ENCODE measurements at regions not wholly inside any gene's neighbourhood (a gene's known extent, or its start where the extent isn't known, plus 50 kb on each side); places are given as distances from the start of the nearest gene placed in this dataset.

GRCh38 chr2:144705328-144706245 lies 185.7 kb upstream of the ZEB2 start:
- no peak for DNase-seq

- DNase-seq, result no peak
Observed at GRCh38 chr2:144704709-144705095, 184.8 kb upstream of the ZEB2 start.

DNA sequence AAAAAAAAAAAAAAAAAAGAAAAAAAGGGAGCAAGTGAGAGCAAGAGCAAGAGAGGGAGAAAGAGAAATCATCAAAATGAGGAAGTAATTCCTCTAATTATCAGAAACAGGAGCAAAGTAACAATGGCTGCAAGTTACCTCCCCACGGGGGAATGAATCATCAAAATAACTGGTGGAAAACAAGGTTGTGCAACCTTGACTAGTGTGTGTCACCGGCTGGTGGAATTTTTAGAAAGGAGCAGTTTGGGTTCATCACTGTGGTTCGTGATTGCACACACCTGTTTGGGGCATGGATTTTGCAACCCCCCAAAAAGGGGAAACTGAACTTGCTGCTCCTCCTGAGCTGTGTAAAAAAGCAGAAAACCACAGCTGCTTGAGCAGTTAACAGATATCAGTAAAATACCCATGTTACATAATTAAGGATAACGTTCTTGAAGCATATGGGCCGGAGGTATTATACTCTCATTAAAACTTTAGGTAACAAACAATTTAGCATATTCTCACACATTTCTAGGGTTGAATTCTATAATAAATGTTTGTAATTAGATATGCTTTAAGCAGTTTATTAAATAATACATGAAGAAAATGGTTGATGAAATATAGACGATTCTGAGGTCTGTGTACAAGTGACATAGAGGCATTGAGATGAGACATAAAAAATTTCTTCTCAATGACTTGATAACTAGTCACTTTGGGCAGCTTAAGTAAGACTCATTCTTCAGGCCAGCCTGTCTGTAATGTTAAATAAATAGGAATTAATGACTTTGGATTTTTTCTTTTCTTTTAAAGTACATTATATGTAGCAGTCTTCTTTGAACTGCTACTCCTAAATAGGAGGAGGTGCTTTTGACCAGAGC lies 184.2 kb upstream of the ZEB2 start:
- DNase-seq, result peak; percentile 40 to 81

DNA sequence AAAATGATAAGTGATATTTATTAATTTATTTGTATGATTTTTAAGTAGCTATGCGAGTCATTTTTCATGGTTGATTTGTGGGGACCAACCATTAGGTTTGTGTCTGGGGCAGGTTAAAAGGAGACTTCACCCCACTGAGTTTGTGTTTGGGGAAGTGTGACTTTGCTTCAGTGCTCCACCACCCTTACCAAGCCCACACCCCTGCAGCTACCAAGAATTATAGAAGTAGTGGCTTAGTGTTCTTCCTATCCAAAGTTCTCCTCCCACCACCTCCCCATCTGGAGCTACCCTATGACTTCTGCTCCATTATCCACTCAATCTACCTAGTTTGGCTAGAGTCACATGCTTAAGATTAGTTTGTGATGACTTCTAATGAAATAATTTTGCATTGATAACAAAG lies 182.1 kb upstream of the ZEB2 start:
- DNase-seq, result peak in 1 of 2 donors; percentile 53

- peak in 1 of 2 donors; percentile 3 for DNase-seq
Observed at GRCh38 chr2:144701259-144701658, 181.3 kb upstream of the ZEB2 start.

DNA sequence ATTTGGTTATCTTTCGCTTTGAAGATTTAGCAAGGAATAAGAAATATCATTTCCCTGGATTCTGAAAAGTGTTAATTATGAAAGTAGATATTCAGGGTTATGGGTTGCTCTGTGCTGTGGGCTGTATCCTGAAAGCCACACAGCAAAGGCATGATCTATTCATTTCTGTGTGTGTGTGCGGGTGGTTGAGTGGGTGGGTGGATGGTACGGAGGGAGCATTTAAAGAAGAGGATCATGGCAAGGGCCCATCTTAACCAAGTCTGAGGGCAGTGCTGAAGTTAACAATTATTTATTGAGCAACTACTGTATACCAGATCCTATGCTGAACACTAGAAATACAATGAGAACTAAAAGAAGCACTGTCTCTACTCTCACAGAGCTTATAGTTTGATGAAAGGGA lies 178.2 kb upstream of the ZEB2 start:
- no peak for DNase-seq

- DNase-seq, result no peak
Observed at GRCh38 chr2:144695657-144696056, 175.7 kb upstream of the ZEB2 start.

DNA sequence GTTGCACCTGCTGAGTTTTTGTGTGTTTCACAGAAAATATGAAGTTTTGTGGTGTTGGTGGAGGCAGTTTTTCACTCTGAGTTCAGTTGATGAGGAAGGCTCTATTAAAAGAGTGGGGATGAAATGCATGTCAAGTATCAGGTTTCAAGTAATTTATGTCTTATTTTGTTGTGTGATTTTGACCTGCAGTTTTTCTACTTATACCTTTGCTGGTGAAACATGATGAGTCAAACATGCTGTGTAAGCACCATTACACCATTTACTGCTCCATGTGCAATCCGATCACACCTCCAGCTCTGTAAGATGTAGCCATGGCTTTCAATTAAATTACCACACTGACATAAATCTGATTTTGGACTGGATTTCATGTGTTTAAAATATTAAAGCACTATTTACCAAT lies 174.5 kb upstream of the ZEB2 start:
- DNase-seq, result no peak

- DNase-seq, result no peak
Observed at GRCh38 chr2:144693179-144693578, 173.3 kb upstream of the ZEB2 start.

DNA sequence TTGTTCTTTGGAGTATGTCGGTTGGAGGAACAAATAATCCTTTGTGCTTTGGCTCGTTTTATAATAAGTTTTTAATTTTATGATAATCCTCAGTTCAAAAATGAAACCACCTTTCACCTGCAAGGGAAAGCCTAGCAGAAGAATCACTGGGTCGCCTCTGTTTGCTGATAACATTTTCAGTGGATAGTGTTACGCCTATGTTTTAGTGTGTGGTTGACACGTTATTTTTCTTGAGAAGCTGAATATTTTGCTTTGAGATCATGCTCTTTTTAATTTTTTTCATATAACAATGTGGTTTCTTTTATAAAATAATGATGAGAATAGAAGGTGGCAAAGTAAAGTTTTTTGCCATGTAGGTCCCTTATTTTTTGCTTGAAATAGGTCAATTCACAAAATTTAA lies 172.7 kb upstream of the ZEB2 start:
- no peak for DNase-seq

- DNase-seq, result no peak
Observed at GRCh38 chr2:144690771-144691170, 170.9 kb upstream of the ZEB2 start.

DNA sequence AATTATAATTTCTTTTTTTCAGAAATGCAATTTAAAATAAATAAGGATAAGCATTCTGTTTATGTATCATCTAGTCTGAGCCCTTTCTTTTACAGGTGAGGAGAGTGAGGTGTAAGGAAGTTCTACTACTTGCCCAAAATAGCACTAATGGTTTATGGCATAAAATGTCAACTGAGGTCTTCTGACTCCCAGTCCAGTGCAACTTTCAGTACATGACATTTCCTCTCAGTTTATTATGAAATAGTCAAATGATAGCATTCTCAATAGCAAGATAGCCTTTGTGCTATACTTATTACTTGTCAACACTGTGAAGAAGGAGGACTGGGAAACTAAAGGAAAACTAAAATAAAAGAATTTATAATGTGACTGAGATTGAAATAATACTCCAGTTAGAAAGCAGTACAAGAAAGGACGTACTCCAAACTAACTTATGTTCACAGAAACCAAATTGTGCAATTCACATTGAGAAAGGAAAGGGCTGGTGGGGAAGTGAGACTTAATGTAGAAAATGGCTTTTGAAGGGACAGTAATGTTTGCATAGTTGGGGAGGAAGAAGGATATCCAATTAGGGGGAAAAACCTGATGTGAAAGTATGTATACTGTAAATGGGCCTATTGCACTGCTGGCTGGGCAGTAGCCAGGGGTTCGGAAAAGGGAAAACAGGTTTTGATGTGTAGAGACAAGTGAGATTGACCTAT lies 166.7 kb upstream of the ZEB2 start:
- peak in 1 of 2 donors; percentile 19 for DNase-seq

DNA sequence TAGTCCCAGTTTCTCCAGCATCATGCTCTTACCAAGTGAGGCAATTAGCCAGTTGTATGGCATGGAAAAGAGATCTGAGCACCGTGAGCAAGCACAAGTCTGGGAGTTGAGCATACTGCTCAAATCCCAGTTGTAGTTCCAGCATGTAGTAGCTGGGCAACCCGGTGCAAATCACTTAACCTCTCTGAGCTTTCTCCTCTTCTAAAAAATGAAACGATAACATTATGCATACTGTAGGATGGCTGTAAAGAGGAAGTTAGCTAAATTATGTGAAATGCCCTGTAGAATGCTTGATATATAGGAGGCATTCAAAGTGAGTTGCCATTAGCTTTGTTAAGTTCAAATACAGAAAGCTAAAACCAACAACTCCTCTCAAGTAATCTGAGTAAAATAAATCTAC lies 164.0 kb upstream of the ZEB2 start:
- DNase-seq, result no peak

DNA sequence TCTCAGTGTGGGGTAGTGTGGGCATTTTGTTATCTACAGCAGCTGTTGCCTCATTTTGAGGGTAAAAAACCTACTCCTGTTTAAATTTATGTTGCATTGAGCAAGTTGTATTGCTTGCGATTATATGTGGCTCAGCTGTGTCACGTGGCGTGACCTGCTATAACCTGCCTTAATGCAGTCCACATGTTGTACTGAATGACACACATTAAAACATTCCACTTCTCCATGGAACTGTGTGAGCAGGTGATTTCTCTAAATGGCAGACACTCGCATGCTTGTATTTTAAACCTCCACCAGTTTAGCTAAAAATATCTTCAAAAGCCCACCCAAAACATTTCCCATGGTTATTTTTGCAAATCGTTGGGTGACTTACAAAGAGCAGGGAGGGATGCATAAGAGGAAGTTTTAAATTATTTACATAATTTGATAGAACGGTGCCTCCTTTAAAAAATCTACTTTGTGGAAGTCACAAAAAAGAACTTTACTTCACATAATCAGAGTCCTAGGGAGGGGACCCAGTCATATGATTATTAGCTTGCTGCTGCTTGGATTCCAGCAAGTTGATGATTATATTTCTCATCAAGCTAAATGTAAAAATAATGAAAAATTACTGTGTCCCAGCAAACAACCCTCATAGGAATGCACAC lies 163.3 kb upstream of the ZEB2 start:
- DNase-seq, result no peak

DNA sequence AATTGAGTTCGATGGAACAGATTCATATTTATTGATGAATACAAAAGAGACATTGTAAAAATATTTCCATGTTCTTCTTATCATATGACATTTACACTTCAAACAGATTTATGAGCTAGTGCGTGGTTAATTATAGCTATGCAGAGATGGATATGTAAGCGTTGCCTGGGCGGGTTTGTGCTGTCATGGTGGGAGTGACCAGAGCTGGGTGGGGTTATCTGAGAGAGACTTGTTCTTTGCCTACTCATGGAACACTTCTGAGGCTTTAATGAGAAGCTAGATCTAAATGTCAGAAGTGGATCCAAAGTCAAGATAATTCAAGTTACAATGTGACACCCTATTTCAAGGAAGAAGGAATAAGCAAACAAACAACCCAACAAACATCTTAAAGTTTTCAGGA lies 162.3 kb upstream of the ZEB2 start:
- peak in 1 of 2 donors; percentile 44 for DNase-seq

GRCh38 chr2:144681389-144681788 lies 161.5 kb upstream of the ZEB2 start:
- no peak for DNase-seq

GRCh38 chr2:144679942-144680341 lies 160.0 kb upstream of the ZEB2 start:
- no peak for DNase-seq

- DNase-seq, result no peak
Observed at GRCh38 chr2:144678736-144679135, 158.8 kb upstream of the ZEB2 start.

DNA sequence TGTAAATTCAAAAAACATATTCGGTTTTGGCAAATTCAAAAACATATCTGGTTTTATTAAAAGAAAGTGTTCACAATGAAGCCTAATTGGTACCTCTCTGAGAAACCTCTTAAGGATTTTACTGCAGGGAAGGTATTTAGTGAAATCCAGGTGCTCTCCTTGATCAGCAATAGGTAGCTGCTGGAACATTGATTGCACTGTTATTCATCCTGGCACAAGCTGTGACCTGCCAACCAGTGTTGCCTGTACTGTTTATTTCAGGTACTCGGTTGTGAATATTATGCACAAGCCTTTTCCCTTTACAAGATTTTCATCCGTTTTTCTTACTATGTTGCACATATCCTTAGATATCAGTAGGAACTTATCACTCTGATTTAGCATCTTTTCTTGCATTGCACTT lies 155.8 kb upstream of the ZEB2 start:
- DNase-seq, result no peak

DNA sequence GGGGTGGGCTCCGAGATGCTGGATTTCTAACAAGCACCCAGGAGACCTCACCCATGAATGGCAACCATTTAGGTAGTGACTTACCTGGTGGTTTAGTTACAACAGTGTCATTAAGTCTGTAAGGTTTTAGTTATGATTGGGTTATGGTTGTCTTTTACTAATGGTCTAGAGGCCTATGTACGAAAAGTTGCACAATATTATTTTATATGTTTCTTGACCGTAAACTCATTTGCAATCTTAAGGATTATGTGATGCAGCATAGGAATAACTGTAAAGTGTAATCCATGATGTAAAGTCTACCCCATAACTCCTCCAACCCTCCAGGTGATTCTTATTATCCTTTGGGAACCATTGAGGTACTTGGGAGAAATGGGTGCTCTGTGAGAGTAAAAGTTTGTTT lies 155.4 kb upstream of the ZEB2 start:
- DNase-seq, result no peak

- no peak for DNase-seq
Observed at GRCh38 chr2:144674071-144674470, 154.2 kb upstream of the ZEB2 start.

- no peak for DNase-seq
Observed at GRCh38 chr2:144673456-144673855, 153.5 kb upstream of the ZEB2 start.
